Ishikawa (cell line): ENCODE measurements at regions not wholly inside any gene's neighbourhood (a gene's known extent, or its start where the extent isn't known, plus 50 kb on each side); places are given as distances from the start of the nearest gene placed in this dataset.

Source experiments
- CREB1 ChIP-seq: IDR thresholded peaks from 2 replicates; pipeline ENCODE4 v1.6.1; 2012; ENCODE audit warnings: low read depth
- EGR1 ChIP-seq: IDR thresholded peaks from 2 replicates; pipeline ENCODE4 v1.6.1; 2012
- EP300 ChIP-seq: IDR thresholded peaks from 2 replicates; pipeline ENCODE4 v1.6.1; 2012; ENCODE audit warnings: borderline replicate concordance
- TF ChIP-seq, protein P1 (sequence below): IDR thresholded peaks from 2 replicates; pipeline ENCODE4 v1.6.1; 2012; ENCODE audit warnings: low read depth, mild to moderate bottlenecking

DNA sequence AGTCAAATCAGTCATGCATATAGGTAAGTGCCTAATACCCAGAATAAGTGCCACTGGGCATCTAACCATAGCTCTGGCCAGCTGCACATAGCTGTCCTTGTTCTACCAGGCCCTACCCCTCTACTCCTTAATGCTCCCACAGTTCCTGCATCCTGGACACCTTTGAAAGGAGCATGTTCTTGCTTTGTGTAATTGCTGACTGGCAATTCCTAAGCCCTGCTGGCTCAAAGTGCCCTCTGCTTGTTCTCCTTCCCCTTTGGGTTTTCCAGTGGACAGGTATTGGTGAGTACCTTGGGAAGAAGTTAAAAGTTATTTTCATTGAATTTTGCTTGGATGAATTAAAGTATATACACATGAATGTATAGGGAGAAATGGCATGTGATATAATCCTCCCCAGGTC is 516.4 kb downstream of the ETNK1 start:
- TF ChIP-seq CREB1 (no peak), EGR1 (no peak), EP300 (no peak)
- TF ChIP-seq, protein P1, sequence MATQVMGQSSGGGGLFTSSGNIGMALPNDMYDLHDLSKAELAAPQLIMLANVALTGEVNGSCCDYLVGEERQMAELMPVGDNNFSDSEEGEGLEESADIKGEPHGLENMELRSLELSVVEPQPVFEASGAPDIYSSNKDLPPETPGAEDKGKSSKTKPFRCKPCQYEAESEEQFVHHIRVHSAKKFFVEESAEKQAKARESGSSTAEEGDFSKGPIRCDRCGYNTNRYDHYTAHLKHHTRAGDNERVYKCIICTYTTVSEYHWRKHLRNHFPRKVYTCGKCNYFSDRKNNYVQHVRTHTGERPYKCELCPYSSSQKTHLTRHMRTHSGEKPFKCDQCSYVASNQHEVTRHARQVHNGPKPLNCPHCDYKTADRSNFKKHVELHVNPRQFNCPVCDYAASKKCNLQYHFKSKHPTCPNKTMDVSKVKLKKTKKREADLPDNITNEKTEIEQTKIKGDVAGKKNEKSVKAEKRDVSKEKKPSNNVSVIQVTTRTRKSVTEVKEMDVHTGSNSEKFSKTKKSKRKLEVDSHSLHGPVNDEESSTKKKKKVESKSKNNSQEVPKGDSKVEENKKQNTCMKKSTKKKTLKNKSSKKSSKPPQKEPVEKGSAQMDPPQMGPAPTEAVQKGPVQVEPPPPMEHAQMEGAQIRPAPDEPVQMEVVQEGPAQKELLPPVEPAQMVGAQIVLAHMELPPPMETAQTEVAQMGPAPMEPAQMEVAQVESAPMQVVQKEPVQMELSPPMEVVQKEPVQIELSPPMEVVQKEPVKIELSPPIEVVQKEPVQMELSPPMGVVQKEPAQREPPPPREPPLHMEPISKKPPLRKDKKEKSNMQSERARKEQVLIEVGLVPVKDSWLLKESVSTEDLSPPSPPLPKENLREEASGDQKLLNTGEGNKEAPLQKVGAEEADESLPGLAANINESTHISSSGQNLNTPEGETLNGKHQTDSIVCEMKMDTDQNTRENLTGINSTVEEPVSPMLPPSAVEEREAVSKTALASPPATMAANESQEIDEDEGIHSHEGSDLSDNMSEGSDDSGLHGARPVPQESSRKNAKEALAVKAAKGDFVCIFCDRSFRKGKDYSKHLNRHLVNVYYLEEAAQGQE, result no peak
